GM23248 (cell line): ENCODE measurements at regions not wholly inside any gene's neighbourhood (a gene's known extent, or its start where the extent isn't known, plus 50 kb on each side); places are given as distances from the start of the nearest gene placed in this dataset.

Experiments
- EZH2 ChIP-seq: fragments of 200-600 bp; sonication (generic); IDR thresholded peaks from 2 replicates; pipeline ENCODE4 v1.6.1; 2018; ENCODE audit warnings: antibody characterized with exemption, mild to moderate bottlenecking; ENCODE audit not compliant: insufficient read depth, poor library complexity, severe bottlenecking
- EZH2phosphoT487 ChIP-seq: fragments of 200-600 bp; sonication (generic); IDR thresholded peaks from 2 replicates; pipeline ENCODE4 v1.6.1; 2018; ENCODE audit warnings: antibody characterized with exemption, moderate library complexity, mild to moderate bottlenecking, low read depth; ENCODE audit not compliant: insufficient read depth

- no peak for TF ChIP-seq EZH2phosphoT487
- no peak for TF ChIP-seq EZH2
Measured at GRCh38 chr7:26495569-26495968, 203.9 kb downstream of the SNX10 start.
